GM12878 (cell line): ENCODE measurements at regions not wholly inside any gene's neighbourhood (a gene's known extent, or its start where the extent isn't known, plus 50 kb on each side); places are given as distances from the start of the nearest gene placed in this dataset.

ENCODE experiments used
- ATAC-seq: fragments of 200-7000 bp; cut with Tn5 transposase; 3 replicates; pipeline ENCODE4 v1.9.1; 2020; ENCODE audit warnings: mild to moderate bottlenecking, moderate library complexity
- BruUV-seq: library from RNA; stranded (reverse); fragments of 400-500 nt; replicated peaks from 2 replicates; lab custom pipeline; 2021; lab: Mats Ljungman, UMichigan
- CTCF ChIA-PET: fragments of 300-600 bp; sonication (Branson Sonifier 250); formaldehyde crosslinking; extraction: SDS; loops from one replicate; lab custom pipeline; 2021; ENCODE audit warnings: inconsistent platforms; lab: Yijun Ruan, JAX
- POLR2A ChIA-PET: fragments of 350-600 bp; formaldehyde crosslinking; extraction: SDS; loops from one replicate; lab custom pipeline; 2021; ENCODE audit warnings: inconsistent platforms; lab: Charles Lee
- RAD21 ChIA-PET: fragments of 300-600 bp; sonication (Branson Sonifier 250); formaldehyde crosslinking; loops from one replicate; lab custom pipeline; 2023; ENCODE audit warnings: antibody characterized with exemption; ENCODE audit not compliant: unreplicated experiment; lab: Charles Lee
- SMC1A ChIA-PET: fragments of 300-600 bp; sonication (Branson Sonifier 250); formaldehyde crosslinking; loops from one replicate; lab custom pipeline; 2023; ENCODE audit not compliant: unreplicated experiment, uncharacterized antibody; lab: Charles Lee
- DNase-seq: peaks from one replicate; pipeline ENCODE4 v3.0.0-alpha.2; 2011; ENCODE audit warnings: low read depth, low spot score
- FAIRE-seq: peaks from 3 replicates; lab custom pipeline; 2011; peaks lifted over from hg19 to GRCh38; lab: Jason Lieb, UNC
- H2AFZ ChIP-seq: 2 replicates; pipeline ENCODE4 v1.6.0; 2011; ENCODE audit warnings: low read depth, low read length, control low read depth; ENCODE audit not compliant: control insufficient read depth
- H3K27ac ChIP-seq: 2 replicates; pipeline ENCODE4 v1.5.1; 2011; ENCODE audit warnings: control low read depth; ENCODE audit not compliant: control insufficient read depth, insufficient read depth
- H3K27me3 ChIP-seq, 2 experiments: replicated peaks in 1 of 2; 2 replicates each; pipeline versions ENCODE4 v1.6.0 to v1.6.1; 2011; ENCODE audit warnings: low read length in 1 of 2; ENCODE audit not compliant: control insufficient read depth in 2 of 2, insufficient read depth in 2 of 2
- H3K36me3 ChIP-seq, 2 experiments: 2 replicates each; pipeline ENCODE4 v1.5.1; 2011; ENCODE audit warnings: low read length in 1 of 2; ENCODE audit not compliant: control insufficient read depth in 2 of 2, insufficient read depth in 2 of 2
- H3K4me1 ChIP-seq: 2 replicates; pipeline ENCODE4 v1.6.1; 2011; ENCODE audit warnings: mild to moderate bottlenecking, low read length, moderate library complexity, mixed read lengths; ENCODE audit not compliant: control insufficient read depth, insufficient read depth
- H3K4me2 ChIP-seq: 2 replicates; pipeline ENCODE4 v1.6.0; 2011; ENCODE audit warnings: control low read depth; ENCODE audit not compliant: control insufficient read depth, insufficient read depth
- H3K4me3 ChIP-seq: fragments of 200-600 bp; sonication (generic); 2 replicates; pipeline ENCODE4 v1.5.1; 2016
- H3K79me2 ChIP-seq: 2 replicates; pipeline ENCODE4 v1.6.0; 2011; ENCODE audit warnings: low read length; ENCODE audit not compliant: control insufficient read depth, insufficient read depth
- H3K9ac ChIP-seq: 2 replicates; pipeline ENCODE4 v1.8.0; 2011; ENCODE audit warnings: low read length, control low read depth, mixed read lengths; ENCODE audit not compliant: control insufficient read depth, insufficient read depth
- H3K9me3 ChIP-seq: replicated peaks from 3 replicates; pipeline ENCODE4 v1.5.1; 2011; ENCODE audit warnings: mild to moderate bottlenecking, low read length; ENCODE audit not compliant: control insufficient read depth, insufficient read depth
- H4K20me1 ChIP-seq: 2 replicates; pipeline ENCODE4 v1.6.0; 2011; ENCODE audit not compliant: control insufficient read depth, insufficient read depth
- ATF7 ChIP-seq: fragments of 450-650 bp; IDR thresholded peaks from 2 replicates; pipeline ENCODE4 v1.6.1; 2016; ENCODE audit warnings: low read depth, mild to moderate bottlenecking
- CBX5 ChIP-seq: sonication (generic); IDR thresholded peaks from 2 replicates; pipeline ENCODE4 v1.6.1; 2016; ENCODE audit warnings: low read depth, moderate library complexity, mild to moderate bottlenecking, inconsistent platforms
- EZH2 ChIP-seq: IDR thresholded peaks from 2 replicates; pipeline ENCODE4 v1.6.1; 2012; ENCODE audit warnings: low read depth, mild to moderate bottlenecking, control low read depth, inconsistent platforms, low read length, borderline replicate concordance; ENCODE audit not compliant: control insufficient read depth
- HDAC2 ChIP-seq: fragments of 200-600 bp; sonication (generic); IDR thresholded peaks from 2 replicates; pipeline ENCODE4 v1.6.1; 2017
- LARP7 ChIP-seq: fragments of 450-650 bp; IDR thresholded peaks from 2 replicates; pipeline ENCODE4 v1.6.1; 2017; ENCODE audit warnings: mild to moderate bottlenecking
- NR2C1 ChIP-seq: fragments of 450-650 bp; IDR thresholded peaks from 2 replicates; pipeline ENCODE4 v1.6.1; 2017; ENCODE audit warnings: antibody characterized with exemption, mild to moderate bottlenecking, moderate library complexity
- NR2F1 ChIP-seq: fragments of 450-650 bp; conservative IDR thresholded peaks from 2 replicates; pipeline ENCODE4 v1.6.1; 2017; ENCODE audit warnings: mild to moderate bottlenecking
- PKNOX1 ChIP-seq: fragments of 450-650 bp; IDR thresholded peaks from 2 replicates; pipeline ENCODE4 v1.6.1; 2016; ENCODE audit warnings: mild to moderate bottlenecking
- POLR2AphosphoS2 ChIP-seq: IDR thresholded peaks from 2 replicates; pipeline ENCODE4 v1.6.1; 2011; ENCODE audit warnings: low read depth, mild to moderate bottlenecking, low read length, improper control_type of control experiment, moderate library complexity
- POU2F2 ChIP-seq: IDR thresholded peaks from 3 replicates; pipeline ENCODE4 v1.6.1; 2011; ENCODE audit warnings: low read depth, mild to moderate bottlenecking, low read length, borderline replicate concordance
- STAT3 ChIP-seq: IDR thresholded peaks from 2 replicates; pipeline ENCODE4 v1.6.1; 2011; ENCODE audit warnings: low read depth, low read length, improper control_type of control experiment
- SUPT20H ChIP-seq: IDR thresholded peaks from 2 replicates; pipeline ENCODE4 v1.6.1; 2011; ENCODE audit warnings: low read depth, mild to moderate bottlenecking, low read length, moderate library complexity, borderline replicate concordance; ENCODE audit not compliant: control insufficient read depth
- ZNF687 ChIP-seq: fragments of 450-650 bp; IDR thresholded peaks from 2 replicates; pipeline ENCODE4 v1.6.1; 2017; ENCODE audit warnings: mild to moderate bottlenecking, moderate library complexity
- WGBS: methylation state at CpG from one replicate; pipeline ENCODE4 v1.1.6; 2016; ENCODE audit warnings: low lambda C conversion rate; ENCODE audit not compliant: insufficient replicate concordance, insufficient coverage; ENCODE audit errors: missing lambda C conversion rate; 5-methylcytosine and 5-hydroxymethylcytosine counted together
- in situ Hi-C: fragments of 300-500 bp; cut with MboI; formaldehyde crosslinking; loops from 9 replicates; pipeline ENCODE4 v1.14.3; 2018; ENCODE audit warnings: mixed read lengths
- intact Hi-C: fragments of 100-400 bp; cut with micrococcal nuclease; formaldehyde crosslinking; loops from one replicate; pipeline ENCODE4 v1.14.2; 2022; ENCODE audit not compliant: unreplicated experiment

- ChIA-PET RAD21 (no interaction called here), POLR2A (no interaction called here), SMC1A (no interaction called here), CTCF (interaction anchor here (0.8 kb wide), 1 partner anchor 55 kb away, joined by 3 read pairs; no protein-coding TSS in a partner anchor)
- Histone ChIP-seq H3K27ac (no peak overlapping the region), H4K20me1 (no peaks in the 10 kb centered on the region), H3K4me3 (no peak overlapping the region), H3K9me3 (no peaks in the 10 kb centered on the region), H3K9ac (no peak overlapping the region), H3K27me3 (no peaks in the 10 kb centered on the region), H3K79me2 (no peaks in the 10 kb centered on the region), H3K36me3 (no peaks in the 10 kb centered on the region), H3K4me1 (no peaks in the 10 kb centered on the region), H3K4me2 (no peak overlapping the region), H2AFZ (no peak overlapping the region)
- in situ Hi-C loops, result no loop called here
- BruUV-seq, result no TSS peak
- DNase-seq, result no peak
- ATAC-seq, result no peak
- TF ChIP-seq PKNOX1 (no peak), POU2F2 (no peak), NR2F1 (no peak), STAT3 (no peak), POLR2AphosphoS2 (no peak), EZH2 (no peak), LARP7 (no peak), HDAC2 (no peak), CBX5 (no peak), ATF7 (no peak), ZNF687 (no peak), SUPT20H (no peak), NR2C1 (no peak)
- no peak for FAIRE-seq
- 53% methylated on average over 3 of the region's 3 CpGs for WGBS
- intact Hi-C loops, result no loop called here
Observed at GRCh38 chrX:15167826-15168225, 102.1 kb downstream of the ASB9 start.
